ENCODE measurements at regions not wholly inside any gene's neighbourhood (a gene's known extent, or its start where the extent isn't known, plus 50 kb on each side); places are given as distances from the start of the nearest gene placed in this dataset.

- Histone ChIP-seq H2AFZ (ENCODE audit: low read depth) (no peak overlapping the region), H4K20me1 (ENCODE audit: insufficient read depth) (no peaks in the 10 kb centered on the region), H3K79me2 (ENCODE audit: insufficient read depth) (no peaks in the 10 kb centered on the region), H3K9me2 (no peaks in the 10 kb centered on the region), H3K27me3 (ENCODE audit: insufficient read depth) (no peaks in the 10 kb centered on the region), H3F3A (replicated peaks; ENCODE audit: insufficient read depth) (no peaks in the 10 kb centered on the region), H3K9ac (no peak overlapping the region), H3K4me2 (no peak overlapping the region), H3K4me3 (ENCODE audit: low read depth in 2 of 2, low read length in 1 of 2) (no peak overlapping the region), H3K27ac (ENCODE audit: low read depth in 2 of 2, low read length in 1 of 2) (no peak overlapping the region), H3K9me3 (no peaks in the 10 kb centered on the region), H3K4me1 (ENCODE audit: control insufficient read depth in 1 of 2, insufficient read depth in 2 of 2, low read depth in 1 of 2, low read length in 1 of 2) (peaks cover 0 to 5% of the 10 kb centered on the region in 2 experiments; a peak in 2 of 4 replicates), H3K36me3 (replicated peaks in 1 of 2; ENCODE audit: control insufficient read depth in 1 of 2, insufficient read depth in 2 of 2, low read length in 1 of 2) (no peaks in the 10 kb centered on the region)
- POLR2A ChIA-PET: no interaction called here
- DNase-seq: no peak
- 33% methylated on average over 1 of the region's 1 CpG for WGBS (ENCODE audit: low lambda C conversion rate)
- TF ChIP-seq, protein P1, sequence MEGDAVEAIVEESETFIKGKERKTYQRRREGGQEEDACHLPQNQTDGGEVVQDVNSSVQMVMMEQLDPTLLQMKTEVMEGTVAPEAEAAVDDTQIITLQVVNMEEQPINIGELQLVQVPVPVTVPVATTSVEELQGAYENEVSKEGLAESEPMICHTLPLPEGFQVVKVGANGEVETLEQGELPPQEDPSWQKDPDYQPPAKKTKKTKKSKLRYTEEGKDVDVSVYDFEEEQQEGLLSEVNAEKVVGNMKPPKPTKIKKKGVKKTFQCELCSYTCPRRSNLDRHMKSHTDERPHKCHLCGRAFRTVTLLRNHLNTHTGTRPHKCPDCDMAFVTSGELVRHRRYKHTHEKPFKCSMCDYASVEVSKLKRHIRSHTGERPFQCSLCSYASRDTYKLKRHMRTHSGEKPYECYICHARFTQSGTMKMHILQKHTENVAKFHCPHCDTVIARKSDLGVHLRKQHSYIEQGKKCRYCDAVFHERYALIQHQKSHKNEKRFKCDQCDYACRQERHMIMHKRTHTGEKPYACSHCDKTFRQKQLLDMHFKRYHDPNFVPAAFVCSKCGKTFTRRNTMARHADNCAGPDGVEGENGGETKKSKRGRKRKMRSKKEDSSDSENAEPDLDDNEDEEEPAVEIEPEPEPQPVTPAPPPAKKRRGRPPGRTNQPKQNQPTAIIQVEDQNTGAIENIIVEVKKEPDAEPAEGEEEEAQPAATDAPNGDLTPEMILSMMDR (IDR thresholded peaks at IDR 0.05): no peak
- TF ChIP-seq FOXJ3 (CRISPR knock-in tag; IDR thresholded peaks at IDR 0.05): no peak
- no peak for TF ChIP-seq PBX3 (IDR thresholded peaks at IDR 0.05)
- no peak for TF ChIP-seq CHD2 (IDR thresholded peaks at IDR 0.05; ENCODE audit: low read length, partially characterized antibody)
- TF ChIP-seq RXRA (IDR thresholded peaks at IDR 0.05; ENCODE audit: borderline replicate concordance, low read depth): no peak
- no peak for TF ChIP-seq SMC3 (IDR thresholded peaks at IDR 0.05; ENCODE audit: low read depth, low read length)
- TF ChIP-seq GABPA (IDR thresholded peaks at IDR 0.05; ENCODE audit: low read depth): no peak
- no peak for TF ChIP-seq RCOR1 (IDR thresholded peaks at IDR 0.05; ENCODE audit: low read length)
- TF ChIP-seq EP300 (IDR thresholded peaks at IDR 0.05; ENCODE audit: borderline replicate concordance in 1 of 2, low read depth in 1 of 2, low read length in 1 of 2): no peak
- no peak for TF ChIP-seq RAD21 (IDR thresholded peaks at IDR 0.05; ENCODE audit: low read length)
- TF ChIP-seq, protein P2, sequence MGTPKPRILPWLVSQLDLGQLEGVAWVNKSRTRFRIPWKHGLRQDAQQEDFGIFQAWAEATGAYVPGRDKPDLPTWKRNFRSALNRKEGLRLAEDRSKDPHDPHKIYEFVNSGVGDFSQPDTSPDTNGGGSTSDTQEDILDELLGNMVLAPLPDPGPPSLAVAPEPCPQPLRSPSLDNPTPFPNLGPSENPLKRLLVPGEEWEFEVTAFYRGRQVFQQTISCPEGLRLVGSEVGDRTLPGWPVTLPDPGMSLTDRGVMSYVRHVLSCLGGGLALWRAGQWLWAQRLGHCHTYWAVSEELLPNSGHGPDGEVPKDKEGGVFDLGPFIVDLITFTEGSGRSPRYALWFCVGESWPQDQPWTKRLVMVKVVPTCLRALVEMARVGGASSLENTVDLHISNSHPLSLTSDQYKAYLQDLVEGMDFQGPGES (IDR thresholded peaks at IDR 0.05; ENCODE audit: low read depth, low read length): no peak
- TF ChIP-seq FOSL2 (IDR thresholded peaks at IDR 0.05; ENCODE audit: borderline replicate concordance, low read depth): no peak
- TF ChIP-seq MXI1 (IDR thresholded peaks at IDR 0.05; ENCODE audit: low read depth, low read length): no peak
- TF ChIP-seq, protein P3, sequence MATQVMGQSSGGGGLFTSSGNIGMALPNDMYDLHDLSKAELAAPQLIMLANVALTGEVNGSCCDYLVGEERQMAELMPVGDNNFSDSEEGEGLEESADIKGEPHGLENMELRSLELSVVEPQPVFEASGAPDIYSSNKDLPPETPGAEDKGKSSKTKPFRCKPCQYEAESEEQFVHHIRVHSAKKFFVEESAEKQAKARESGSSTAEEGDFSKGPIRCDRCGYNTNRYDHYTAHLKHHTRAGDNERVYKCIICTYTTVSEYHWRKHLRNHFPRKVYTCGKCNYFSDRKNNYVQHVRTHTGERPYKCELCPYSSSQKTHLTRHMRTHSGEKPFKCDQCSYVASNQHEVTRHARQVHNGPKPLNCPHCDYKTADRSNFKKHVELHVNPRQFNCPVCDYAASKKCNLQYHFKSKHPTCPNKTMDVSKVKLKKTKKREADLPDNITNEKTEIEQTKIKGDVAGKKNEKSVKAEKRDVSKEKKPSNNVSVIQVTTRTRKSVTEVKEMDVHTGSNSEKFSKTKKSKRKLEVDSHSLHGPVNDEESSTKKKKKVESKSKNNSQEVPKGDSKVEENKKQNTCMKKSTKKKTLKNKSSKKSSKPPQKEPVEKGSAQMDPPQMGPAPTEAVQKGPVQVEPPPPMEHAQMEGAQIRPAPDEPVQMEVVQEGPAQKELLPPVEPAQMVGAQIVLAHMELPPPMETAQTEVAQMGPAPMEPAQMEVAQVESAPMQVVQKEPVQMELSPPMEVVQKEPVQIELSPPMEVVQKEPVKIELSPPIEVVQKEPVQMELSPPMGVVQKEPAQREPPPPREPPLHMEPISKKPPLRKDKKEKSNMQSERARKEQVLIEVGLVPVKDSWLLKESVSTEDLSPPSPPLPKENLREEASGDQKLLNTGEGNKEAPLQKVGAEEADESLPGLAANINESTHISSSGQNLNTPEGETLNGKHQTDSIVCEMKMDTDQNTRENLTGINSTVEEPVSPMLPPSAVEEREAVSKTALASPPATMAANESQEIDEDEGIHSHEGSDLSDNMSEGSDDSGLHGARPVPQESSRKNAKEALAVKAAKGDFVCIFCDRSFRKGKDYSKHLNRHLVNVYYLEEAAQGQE (IDR thresholded peaks at IDR 0.05; ENCODE audit: low read depth, low read length): no peak
- no peak for TF ChIP-seq SIN3A (IDR thresholded peaks at IDR 0.05; ENCODE audit: borderline replicate concordance, low read depth, low read length)
- TF ChIP-seq GATA2 (CRISPR knock-in tag; IDR thresholded peaks at IDR 0.05): no peak
- CTCF ChIA-PET: interaction anchor here (1.0 to 1.9 kb wide), 2 partner anchors 17 to 36 kb away, joined by 3 to 8 read pairs; no protein-coding TSS in a partner anchor
Measured at GRCh38 chr3:107100137-107100536, 277.1 kb upstream of the CCDC54 start.

Data from SK-N-SH (cell line).